ENCODE measurements at regions not wholly inside any gene's neighbourhood (a gene's known extent, or its start where the extent isn't known, plus 50 kb on each side); places are given as distances from the start of the nearest gene placed in this dataset.

GRCh38 chr6:105850261-105851112 is 235.6 kb upstream of the PRDM1 start:
- H3K27me3 Mint-ChIP-seq (ENCODE audit: low read depth): no peaks in the 10 kb centered on the region
- H3K36me3 Mint-ChIP-seq (ENCODE audit: low read depth): no peaks in the 10 kb centered on the region
- no peak overlapping the region for H3K4me3 Mint-ChIP-seq (ENCODE audit: unreplicated experiment)
- H3K9me3 Mint-ChIP-seq (ENCODE audit: low read depth): no peaks in the 10 kb centered on the region
- no peaks in the 10 kb centered on the region for H3K4me1 Mint-ChIP-seq (ENCODE audit: low read depth)
- no peak overlapping the region for H3K27ac Mint-ChIP-seq (ENCODE audit: unreplicated experiment)
- no peak for TF ChIP-seq CTCF (IDR thresholded peaks at IDR 0.05)
- DNase-seq (ENCODE audit: low spot score): no peak

- no peaks in the 10 kb centered on the region for H3K9me3 Mint-ChIP-seq (ENCODE audit: low read depth)
- no peaks in the 10 kb centered on the region for H3K27me3 Mint-ChIP-seq (ENCODE audit: low read depth)
- no peak for DNase-seq (ENCODE audit: low spot score)
- H3K4me3 Mint-ChIP-seq (ENCODE audit: unreplicated experiment): no peak overlapping the region
- no peak overlapping the region for H3K27ac Mint-ChIP-seq (ENCODE audit: unreplicated experiment)
- no peaks in the 10 kb centered on the region for H3K4me1 Mint-ChIP-seq (ENCODE audit: low read depth)
- no peaks in the 10 kb centered on the region for H3K36me3 Mint-ChIP-seq (ENCODE audit: low read depth)
- no peak for TF ChIP-seq CTCF (IDR thresholded peaks at IDR 0.05)
Measured at GRCh38 chr6:105849746-105850145, 236.4 kb upstream of the PRDM1 start.

- H3K27me3 Mint-ChIP-seq (ENCODE audit: low read depth): no peaks in the 10 kb centered on the region
- H3K36me3 Mint-ChIP-seq (ENCODE audit: low read depth): no peaks in the 10 kb centered on the region
- no peak for DNase-seq (ENCODE audit: low spot score)
- no peak for TF ChIP-seq CTCF (IDR thresholded peaks at IDR 0.05)
- H3K4me1 Mint-ChIP-seq (ENCODE audit: low read depth): no peaks in the 10 kb centered on the region
- no peak overlapping the region for H3K4me3 Mint-ChIP-seq (ENCODE audit: unreplicated experiment)
- no peak overlapping the region for H3K27ac Mint-ChIP-seq (ENCODE audit: unreplicated experiment)
- no peaks in the 10 kb centered on the region for H3K9me3 Mint-ChIP-seq (ENCODE audit: low read depth)
Measured at GRCh38 chr6:105847433-105847832, 238.7 kb upstream of the PRDM1 start.

GRCh38 chr6:105844275-105844883 is 241.8 kb upstream of the PRDM1 start:
- Mint-ChIP-seq H3K4me1 (ENCODE audit: low read depth) (no peaks in the 10 kb centered on the region), H3K4me3 (ENCODE audit: unreplicated experiment) (no peak overlapping the region), H3K36me3 (ENCODE audit: low read depth) (no peaks in the 10 kb centered on the region), H3K27ac (ENCODE audit: unreplicated experiment) (no peak overlapping the region), H3K27me3 (ENCODE audit: low read depth) (no peaks in the 10 kb centered on the region), H3K9me3 (ENCODE audit: low read depth) (no peaks in the 10 kb centered on the region)
- TF ChIP-seq CTCF (IDR thresholded peaks at IDR 0.05): no peak
- no peak for DNase-seq (ENCODE audit: low spot score)

GRCh38 chr6:105839266-105839665 is 246.9 kb upstream of the PRDM1 start:
- no peaks in the 10 kb centered on the region for H3K9me3 Mint-ChIP-seq (ENCODE audit: low read depth)

More at GRCh38 chr6:105839266-105839665, 246.9 kb upstream of the PRDM1 start:
- H3K4me3 Mint-ChIP-seq (ENCODE audit: unreplicated experiment): no peak overlapping the region
- DNase-seq (ENCODE audit: low spot score): no peak
- no peak for TF ChIP-seq CTCF (IDR thresholded peaks at IDR 0.05)
- H3K4me1 Mint-ChIP-seq (ENCODE audit: low read depth): no peaks in the 10 kb centered on the region
- H3K27ac Mint-ChIP-seq (ENCODE audit: unreplicated experiment): no peak overlapping the region
- H3K27me3 Mint-ChIP-seq (ENCODE audit: low read depth): no peaks in the 10 kb centered on the region
- H3K36me3 Mint-ChIP-seq (ENCODE audit: low read depth): no peaks in the 10 kb centered on the region
